Hematopoietic multipotent progenitor cell treated with erythropoietin and hydrocortisone succinate and interleukin-3 and kit ligand, for 6 days (in vitro differentiated cells): ENCODE measurements at regions not wholly inside any gene's neighbourhood (a gene's known extent, or its start where the extent isn't known, plus 50 kb on each side); places are given as distances from the start of the nearest gene placed in this dataset.

ENCODE experiments used
- DNase-seq: peaks from one replicate; pipeline ENCODE4 v3.0.0-alpha.2; 2015

DNA sequence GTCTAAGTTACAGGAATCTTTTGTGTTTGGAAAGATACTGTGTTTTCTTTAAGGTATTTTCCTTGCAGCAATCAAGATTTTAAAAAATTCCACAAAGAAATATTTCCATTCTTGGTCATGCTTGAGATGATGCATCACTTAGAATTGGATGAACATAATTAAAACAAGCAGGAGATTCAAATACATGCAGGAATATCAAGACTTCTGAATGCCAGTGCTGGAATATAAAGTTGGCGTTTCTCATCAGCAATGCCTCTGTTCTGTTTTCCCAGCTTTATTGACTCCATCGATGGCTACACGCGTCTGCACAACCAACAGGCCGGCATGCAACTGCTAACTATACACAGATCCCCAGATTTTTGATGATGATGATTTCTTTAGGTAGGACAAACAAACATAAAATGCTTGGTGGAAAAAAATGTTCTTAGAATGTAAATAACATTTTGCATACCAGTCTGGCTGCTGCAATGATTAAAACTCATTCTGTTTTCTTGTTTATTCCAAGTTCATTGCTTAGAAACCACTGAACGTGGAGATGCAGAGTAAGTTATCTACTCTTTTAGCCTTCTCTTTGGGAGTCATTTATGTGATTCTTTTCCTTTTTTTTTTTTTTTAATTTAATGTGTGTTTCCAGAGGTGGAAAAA, 91.3 kb upstream of the FAM171A1 start:
- DNase-seq = no peak

DNA sequence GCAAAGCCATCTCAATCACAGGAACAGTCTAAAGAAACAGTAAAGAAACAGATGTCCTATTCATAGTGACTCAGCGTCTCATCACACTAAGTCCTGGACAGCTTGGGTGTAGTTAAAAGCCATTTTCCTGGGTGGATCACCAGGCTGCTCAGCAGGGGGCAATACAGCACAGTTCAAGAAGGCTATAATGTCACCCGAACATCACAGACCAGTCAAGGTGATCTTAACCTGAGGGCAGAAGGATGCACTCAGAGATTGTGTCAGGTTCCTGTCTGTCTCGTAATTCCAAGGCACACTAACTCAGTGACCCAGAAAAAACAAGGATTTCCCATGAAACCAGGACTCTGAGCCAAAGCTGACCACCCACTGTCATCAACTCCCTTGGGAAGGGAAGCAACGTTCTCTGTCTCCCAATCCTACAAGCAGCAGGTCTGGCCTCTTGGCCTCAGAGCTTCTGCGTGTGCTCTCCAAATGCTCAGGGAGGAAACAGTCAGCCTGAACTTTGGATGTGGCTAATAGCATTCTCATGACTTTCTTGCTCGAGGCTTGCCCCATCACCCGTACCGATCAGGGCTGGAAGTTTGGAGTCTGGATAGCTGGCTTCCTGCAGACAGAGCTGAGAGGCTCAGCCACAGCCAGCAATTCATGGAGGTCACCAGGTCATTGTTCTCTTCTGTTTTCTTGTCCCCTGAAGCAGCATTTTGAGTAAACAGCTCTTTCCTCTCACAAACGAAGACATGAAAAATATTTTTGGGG, 90.4 kb upstream of the FAM171A1 start:
- peak; percentile 75 for DNase-seq

DNA sequence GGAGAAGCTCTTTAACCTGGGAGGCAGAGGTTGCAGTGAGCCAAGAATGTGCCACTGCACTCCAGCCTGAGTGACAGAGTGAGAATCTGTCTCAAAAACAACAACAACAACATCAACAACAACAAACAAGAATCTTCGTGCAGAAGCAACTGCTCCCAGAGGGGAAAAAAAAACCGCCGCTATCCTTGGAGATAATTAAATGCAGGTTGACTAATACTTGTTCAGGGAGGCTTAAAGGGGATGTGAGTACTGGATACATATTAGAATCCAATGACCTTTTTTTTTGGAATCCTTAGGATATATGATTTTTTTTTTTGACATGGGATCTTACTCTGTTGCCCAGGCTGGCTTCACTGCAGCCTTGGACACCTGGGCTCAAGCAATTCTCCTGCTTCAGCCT, 89.6 kb upstream of the FAM171A1 start:
- no peak for DNase-seq

DNA sequence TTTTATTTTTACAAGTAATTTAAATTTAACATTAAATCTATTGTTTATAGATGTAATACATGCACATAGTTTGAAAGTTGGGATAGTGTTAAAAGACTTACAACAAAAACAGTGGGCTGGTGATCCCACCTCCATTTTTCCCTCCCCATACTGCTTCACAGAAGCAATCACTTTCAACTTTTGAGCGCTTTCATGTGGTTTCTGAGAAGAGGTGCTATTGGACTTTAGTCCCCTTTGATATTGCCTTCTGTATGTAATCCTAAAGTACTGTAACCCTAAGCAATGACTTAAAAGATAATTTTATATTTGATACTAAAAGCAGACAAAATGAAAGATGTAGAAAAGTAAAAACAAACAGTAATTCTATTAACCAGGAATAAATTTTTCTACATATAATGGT, 88.1 kb upstream of the FAM171A1 start:
- no peak for DNase-seq

DNA sequence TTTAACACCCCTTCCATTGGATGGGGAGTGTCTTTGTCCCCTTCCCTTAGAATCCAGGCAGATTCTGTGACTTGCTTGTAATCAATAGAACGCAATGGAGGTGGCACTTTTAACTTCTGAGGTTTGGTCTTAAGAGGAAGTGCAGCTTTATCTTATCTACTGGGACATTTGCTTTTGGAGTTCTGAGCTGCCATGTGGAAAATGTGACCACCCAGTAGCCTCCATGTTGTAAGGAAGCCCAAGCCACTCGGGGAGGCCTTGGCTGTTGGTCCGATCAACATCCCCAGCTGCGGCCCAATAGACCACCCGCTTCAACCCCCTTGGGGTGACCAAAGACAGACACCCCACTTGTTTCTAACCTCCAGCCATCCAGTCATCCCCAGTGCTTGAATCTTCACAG, 86.3 kb upstream of the FAM171A1 start:
- DNase-seq = peak; percentile 37

DNA sequence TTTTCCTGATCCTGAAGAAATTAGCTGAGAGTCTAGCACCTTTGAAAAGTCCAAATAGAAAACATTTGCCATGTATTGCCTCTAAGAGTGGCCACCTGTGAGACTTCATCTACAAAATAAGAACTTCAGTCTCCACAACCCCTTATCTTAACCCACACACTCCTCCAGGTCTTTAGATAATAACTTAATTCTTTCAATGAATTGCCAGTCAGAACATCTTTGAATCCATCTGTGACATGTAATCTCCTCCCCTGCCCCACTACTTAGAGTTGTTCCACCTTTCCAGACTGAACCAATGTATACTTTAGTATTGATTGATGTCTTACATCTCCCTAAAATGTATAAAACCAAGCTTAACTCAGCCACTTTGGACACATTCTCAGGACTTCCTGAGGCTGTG, 84.4 kb upstream of the FAM171A1 start:
- DNase-seq = peak; percentile 81

DNA sequence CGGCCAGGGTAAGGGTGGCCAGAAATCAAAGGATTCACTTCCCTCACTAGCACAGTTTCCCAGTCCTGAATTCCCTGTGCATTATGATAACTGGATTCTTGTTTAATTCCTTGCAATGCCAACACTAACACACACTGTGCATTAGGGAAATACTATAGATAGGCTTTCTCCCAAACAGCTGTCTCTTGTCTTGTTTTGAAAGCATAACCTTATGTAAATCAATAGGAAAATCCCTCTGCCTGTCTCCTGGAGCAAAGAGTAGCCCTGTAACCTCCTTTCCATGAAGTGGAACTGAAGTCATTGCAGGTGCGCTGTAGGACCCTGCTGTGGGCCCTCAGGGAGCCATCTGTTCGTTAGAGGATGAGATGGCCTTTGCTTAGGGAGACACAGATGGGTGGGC, 82.8 kb upstream of the FAM171A1 start:
- no peak for DNase-seq

DNA sequence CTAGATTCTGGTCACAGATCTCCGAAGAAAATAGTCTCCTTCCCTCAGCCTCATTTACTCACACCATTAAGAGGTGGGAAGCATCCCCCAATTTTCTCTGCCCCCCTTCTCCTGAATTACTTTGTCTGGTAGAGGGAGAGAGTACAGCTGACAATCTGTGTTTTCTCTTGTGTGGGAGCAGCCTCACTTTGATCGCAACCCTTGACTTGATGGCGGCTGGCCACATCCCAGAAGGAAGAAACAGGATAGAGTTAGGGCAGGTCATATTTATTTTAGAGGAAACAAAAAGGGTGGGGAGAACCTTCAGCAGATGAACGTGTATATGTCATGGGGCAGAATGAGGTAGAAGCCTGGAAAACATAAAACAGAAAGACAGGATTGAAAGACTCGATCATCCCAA, 82.4 kb upstream of the FAM171A1 start:
- no peak for DNase-seq

DNA sequence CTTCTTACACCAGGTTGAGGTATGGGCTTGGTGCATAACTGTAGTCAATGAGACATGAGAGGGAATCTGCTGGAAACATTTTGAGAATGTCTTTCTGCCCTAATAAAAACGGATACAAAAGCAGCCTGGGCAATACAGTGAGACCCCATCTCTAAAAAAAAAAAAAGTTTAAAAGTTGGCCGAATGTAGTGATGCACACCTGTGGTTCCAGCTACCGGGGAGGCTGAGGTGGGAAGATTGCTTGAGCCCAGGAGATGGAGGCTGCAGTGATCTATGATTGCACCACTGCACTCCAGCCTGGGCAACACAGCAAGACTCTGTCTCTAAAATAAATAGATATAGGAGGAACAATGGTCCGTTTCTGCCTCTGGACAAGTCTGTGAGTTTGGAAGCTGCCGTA, 81.5 kb upstream of the FAM171A1 start:
- no peak for DNase-seq

DNA sequence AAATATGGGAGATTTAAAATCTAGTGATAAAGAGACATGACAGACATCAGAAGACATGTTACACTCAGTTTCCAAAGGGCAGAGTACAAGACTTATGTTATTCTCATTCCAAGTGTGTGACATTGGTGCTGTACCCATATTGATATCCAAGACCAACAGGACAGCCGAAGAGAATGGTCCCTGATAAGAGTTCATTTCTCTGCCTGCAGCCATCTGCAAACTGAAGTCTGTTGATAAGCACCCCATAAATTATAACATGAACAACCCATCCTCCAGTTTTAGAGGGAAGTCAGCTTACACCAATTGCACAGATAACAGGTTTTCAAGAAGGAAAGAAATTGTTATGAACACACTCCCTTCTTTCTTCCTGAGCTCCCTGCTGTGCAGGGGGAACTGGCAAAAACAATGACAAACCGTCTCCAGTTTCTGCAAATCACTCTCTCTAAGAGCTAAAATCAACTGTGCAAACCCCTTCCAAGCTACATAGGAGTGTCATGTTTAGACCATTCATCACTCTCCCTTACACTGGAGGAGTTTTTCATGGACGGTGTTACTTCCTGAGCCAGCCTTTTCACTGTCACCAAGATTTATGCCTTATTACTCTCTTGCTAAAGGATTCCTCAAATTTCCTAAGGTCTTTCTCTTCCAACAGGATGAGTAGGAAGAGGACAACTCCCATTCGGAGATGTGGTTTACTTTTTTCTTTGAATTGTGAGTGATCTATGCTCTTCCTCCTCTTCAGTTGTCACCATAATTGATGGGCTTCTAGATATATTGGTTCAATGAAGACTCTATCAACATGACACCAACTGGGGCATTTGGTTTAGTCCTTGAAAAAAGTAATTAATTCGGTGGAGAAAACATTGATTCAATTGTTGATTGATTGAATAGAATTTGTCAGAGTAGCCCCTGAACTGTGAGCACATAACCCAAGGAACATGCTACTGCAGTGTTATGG, 80.3 kb upstream of the FAM171A1 start:
- peak; percentile 98 for DNase-seq

DNA sequence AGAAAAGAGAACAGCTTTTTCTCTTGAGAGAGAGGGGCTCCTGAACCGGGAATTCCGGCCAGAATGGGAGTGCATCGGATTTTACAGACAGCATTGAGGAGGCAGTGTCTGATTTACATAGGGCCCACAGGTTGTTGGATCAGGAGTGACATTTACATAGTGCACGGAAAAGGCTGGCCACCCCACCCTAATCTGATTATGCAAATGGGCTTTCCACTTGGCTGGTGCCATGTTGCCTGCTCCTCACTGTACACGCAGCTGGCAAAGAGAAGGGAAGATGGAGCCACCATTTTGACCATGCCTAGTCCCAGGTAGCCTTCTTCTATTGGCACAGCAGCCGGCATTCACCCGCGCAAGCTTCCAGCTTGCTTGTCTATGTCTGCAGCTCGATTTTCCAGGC, 77.5 kb upstream of the FAM171A1 start:
- DNase-seq = no peak

DNA sequence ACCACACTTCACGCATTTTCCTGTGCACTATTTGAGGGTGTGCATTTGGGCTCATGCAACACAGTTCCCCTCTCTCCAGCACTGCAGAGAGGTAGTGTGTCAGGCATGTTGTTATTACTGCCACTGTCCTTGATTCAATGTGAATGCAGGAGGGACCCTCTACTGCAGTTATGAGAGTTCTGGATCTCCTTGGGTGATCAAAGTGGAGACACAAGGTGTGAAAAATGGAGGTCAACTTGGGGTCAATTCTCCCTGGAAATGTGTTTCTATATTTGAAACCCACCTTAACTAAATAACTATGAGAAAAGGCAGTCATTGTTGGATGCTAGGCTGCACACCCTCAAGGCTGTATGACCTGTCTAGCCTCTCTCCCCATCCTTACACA, 73.9 kb upstream of the FAM171A1 start:
- no peak for DNase-seq

DNA sequence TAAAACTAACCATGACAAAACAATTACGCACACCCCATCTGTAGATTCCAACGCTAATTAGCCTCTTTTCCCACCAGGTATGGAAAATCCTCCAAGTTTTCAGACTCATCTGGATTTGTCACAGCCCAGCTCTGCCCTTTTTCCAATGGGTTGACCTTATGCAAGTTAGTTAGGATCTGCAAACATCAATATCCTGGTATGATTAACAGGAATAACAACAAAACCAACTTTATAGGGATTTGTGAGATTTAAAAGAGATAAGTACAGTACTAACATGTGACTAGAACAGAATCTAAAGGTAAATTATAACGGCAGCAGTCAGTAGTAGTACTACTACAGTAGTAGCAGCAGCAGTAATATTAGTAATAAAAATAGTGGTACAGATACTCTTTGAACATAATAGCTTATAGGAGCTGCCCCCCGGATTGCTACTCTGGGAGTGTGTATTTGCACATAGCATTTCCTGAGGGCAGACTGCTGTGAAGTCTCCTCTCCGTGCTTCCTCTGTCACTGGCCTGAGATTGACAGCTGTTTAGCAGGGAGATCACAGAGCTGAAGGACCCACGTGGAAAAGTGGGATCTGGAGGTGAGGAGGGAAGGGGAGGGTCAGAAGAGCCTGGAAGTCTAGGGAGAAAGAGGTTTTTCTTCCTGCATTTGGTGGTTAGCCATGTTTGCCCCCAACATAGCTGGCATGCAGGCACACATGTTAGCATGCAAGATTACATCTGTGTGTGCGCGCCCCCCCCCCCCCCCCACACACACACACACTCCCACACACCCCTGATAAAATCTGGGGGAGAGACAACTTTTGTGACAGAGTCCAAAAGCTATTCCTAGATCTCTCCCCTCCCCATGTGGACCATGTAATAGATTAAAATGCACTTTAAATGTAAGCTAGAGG, 73.3 kb upstream of the FAM171A1 start:
- no peak for DNase-seq

DNA sequence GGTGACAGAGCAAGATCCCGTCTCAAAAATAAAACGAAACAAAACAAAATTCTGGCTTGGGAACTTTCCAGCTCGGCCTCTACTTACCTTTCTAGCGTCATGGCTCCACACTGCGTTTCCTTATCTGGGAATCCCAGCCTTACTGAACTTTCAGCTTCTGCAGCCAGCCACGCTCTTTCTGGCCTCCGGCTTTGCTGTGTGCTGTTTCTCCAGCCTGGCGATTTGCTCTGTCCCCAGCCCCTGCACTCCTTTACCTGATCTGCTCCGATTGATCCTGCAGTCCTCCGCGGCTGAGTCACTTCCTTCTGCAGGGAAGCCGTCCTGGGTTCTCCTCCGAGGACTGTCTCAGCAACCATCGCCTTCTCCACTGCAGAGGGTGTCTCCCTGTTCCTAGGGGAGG, 71.0 kb upstream of the FAM171A1 start:
- DNase-seq = no peak

DNA sequence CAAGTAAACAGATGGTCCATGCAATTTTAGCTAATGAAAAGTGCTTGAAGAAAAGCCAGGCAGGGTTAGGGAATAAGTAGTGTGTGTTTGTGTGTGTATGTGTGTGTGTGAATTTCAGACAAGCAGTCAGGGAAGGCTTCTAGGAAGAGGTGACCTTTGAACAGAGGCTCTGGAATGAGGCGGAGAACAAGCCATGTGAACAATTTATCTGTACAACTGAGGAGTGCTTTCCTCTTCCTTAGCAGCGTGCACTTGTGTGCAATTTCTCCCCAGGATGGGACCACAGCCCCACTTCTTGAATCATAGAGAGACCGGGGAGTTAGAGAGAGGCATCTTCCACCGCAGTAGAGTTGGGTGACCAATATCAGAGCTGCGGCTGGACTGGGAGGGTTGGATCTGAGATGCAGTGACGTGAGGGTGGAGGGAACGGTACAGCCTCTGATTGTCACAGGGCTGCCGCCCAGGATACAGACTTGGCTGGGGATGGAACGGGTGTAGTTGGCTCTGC, 69.2 kb upstream of the FAM171A1 start:
- DNase-seq = no peak

DNA sequence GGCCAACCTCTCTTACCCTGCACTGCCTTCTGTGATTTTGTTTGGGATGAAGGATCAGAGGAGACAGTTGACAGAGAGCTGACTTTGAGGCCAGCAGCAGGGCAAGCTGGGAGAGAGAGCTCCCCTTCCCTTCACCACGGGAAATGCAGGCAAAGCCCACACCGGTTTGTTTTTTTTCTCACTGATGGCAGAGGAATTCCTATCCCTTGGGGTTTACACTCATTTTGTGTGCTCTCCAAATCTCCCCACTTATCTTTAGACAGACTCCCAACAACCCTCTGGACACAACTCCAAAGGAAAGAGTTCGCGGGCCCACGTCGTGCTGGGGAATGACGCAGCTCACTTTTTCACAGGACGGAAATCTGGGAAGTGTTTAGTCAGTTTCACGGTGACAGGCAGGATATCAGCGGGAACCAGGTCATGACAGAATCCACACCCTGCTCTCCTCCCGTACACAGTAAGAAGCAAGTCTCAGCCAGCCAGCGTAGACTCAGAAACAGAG, 68.3 kb upstream of the FAM171A1 start:
- DNase-seq = peak; percentile 58

DNA sequence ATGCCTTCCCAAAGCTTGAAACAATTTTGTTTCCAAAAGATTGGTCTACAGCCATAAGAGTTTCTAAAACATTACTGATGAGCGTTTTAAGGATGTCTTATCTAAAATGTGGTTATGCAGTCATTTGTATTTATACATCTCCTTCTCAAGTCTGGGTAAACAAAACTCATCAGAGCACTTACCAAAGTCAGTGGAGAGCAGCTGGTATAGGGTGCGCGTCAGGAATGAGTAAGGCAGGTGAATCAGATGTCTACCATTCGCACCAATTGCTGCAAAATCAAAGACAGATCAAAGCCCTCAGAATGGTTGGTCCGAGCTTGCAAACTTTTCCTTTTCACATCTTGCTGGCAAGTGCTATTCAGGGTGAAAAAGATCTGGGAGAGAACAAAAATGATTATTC, 65.6 kb upstream of the FAM171A1 start:
- DNase-seq = no peak

DNA sequence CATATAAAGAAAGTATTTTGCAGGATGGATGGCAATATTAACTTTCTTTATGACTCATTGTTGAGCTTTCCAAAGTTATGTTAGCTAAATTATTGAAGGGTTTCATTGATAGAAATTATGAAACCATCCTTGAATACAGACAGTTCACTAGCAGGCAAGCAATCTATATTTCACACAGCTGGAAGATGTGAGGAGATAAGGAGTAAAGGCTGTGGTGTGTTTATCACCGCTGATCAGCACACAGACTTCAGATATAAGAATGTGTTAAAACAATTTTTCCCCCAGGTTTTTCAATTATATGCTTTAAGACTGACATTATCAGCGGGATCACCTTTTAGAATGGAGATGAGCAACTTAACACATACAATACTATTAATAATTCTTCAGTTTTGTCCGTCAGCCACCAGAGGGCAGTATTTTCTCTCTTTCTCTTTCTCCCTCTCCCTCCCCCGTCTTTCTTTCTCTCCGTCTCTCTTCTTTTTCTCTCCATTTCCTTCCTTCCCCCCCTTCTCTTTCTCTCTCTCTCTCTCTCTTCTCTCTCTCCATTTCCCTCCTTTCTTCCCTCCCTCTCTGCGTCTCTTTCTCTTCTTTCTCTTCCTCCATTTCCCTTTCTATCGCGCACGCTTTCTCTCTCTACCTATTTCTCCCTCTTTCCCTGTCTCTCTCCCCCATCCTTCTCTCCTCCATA, 62.9 kb upstream of the FAM171A1 start:
- DNase-seq = peak; percentile 92

DNA sequence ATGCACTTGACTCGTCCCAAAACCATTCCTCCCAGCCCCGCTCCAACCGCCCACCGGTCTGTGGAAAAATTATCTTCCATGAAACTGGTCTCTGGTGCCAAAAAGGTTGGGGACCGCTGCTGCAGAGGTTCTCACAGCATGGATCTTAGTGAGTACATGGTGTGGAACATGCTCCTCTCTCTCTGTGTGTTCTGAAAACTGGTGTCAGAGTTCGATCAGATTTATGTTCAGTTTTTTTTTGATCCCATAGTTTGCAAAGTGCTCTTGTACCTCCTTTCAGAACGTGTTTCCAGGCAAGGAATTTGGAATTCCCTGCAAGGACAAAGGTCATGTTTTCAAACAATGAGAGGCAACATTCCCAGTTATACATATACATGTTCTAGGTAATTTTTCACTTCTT, 61.2 kb upstream of the FAM171A1 start:
- DNase-seq = no peak

DNA sequence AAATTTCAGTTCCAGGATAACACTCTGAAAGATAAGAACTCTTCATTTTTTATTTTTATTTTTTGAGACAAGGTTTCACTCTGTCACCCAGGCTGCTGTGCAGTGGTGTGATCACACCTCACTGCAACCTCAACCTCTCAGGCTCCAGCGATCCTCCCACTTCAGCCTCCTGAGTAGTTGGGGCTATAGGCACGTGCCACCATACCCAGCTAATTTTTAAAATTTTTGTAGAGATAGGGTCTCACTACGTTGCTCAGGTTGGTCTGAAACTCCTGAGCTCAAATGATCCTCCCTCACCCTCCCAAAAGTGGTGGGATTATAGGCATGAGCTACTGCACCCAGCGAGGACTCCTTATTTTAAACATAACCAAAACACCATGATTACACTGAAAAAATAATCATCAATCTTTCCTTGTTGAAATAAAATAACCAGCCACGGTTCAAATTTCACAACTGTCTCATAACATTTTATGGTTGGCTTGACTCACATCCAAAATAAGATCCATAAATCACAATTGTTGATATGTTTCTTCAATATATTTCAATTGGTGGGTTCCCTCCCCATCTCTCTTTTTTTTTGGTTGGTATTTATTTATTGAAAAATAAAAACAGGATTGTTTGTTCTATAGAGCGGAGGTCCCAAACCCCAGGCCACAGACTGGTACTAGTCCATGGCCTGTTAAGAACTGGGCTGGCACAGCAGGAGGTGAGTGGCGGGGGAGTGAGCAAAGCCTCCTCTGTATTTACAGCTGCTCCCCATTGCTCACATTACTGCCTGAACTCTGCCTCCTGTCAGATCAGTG, 60.1 kb upstream of the FAM171A1 start:
- DNase-seq = no peak

DNA sequence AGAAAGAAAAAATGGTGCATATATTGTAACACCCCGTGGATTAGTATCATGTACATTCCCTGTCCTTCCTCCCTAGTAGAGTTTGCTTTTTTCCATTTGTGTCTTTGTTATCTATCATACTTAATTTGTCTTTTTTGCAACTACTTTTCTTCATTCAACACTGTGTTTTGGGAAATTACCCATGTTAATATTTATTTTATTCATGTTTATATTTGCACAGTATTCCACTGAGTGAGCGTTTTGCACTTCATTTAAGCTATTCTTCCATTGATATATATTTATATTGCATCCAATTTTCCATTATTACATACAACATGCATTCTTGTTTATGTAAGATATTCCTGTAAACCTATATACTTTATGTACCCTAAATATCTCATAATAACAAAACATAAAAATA, 57.6 kb upstream of the FAM171A1 start:
- DNase-seq = no peak
